ENCODE measurements at regions not wholly inside any gene's neighbourhood (a gene's known extent, or its start where the extent isn't known, plus 50 kb on each side); places are given as distances from the start of the nearest gene placed in this dataset.

GRCh38 chr4:165743422-165743821 is 129.6 kb upstream of the TLL1 start:
- H3K4me3 ChIP-seq: no peak overlapping the region
- DNase-seq: no peak
- H3K4me1 ChIP-seq: no peaks in the 10 kb centered on the region
- TF ChIP-seq POLR2A (IDR thresholded peaks at IDR 0.05): no peak
- TF ChIP-seq EP300 (IDR thresholded peaks at IDR 0.05; ENCODE audit: low read depth): no peak
- no peak for TF ChIP-seq POLR2AphosphoS5 (IDR thresholded peaks at IDR 0.05)
- no peak for TF ChIP-seq CTCF (IDR thresholded peaks at IDR 0.05)
- intact Hi-C loops (cut with DNase I; ENCODE audit: low total_unique reads) (no loop called here), in situ Hi-C loops (cut with MboI; ENCODE audit: low pct_ligation_motif_present in 1 of 4, low pct_unique_long_range_greater_than_20kb in 1 of 4, low sequenced_read_pairs in 3 of 4) (no loop called here)
- no peak overlapping the region for H3K27ac ChIP-seq
- H3K27me3 ChIP-seq: no peaks in the 10 kb centered on the region
- WGBS, 2 donors (ENCODE audit: low coverage in 1 of 2): 86 to 89% methylated on average over 3 of the region's 3 CpGs
- H3K9me3 ChIP-seq: no peaks in the 10 kb centered on the region
- H3K36me3 ChIP-seq: no peaks in the 10 kb centered on the region

GRCh38 chr4:165744370-165744769 is 128.7 kb upstream of the TLL1 start:
- H3K9me3 ChIP-seq: no peaks in the 10 kb centered on the region
- no peaks in the 10 kb centered on the region for H3K36me3 ChIP-seq
- in situ Hi-C loops (cut with MboI; ENCODE audit: low pct_ligation_motif_present in 1 of 4, low pct_unique_long_range_greater_than_20kb in 1 of 4, low sequenced_read_pairs in 3 of 4) (no loop called here), intact Hi-C loops (cut with DNase I; ENCODE audit: low total_unique reads) (no loop called here)
- TF ChIP-seq POLR2AphosphoS5 (IDR thresholded peaks at IDR 0.05) (no peak), POLR2A (IDR thresholded peaks at IDR 0.05) (no peak), CTCF (IDR thresholded peaks at IDR 0.05) (no peak), EP300 (IDR thresholded peaks at IDR 0.05; ENCODE audit: low read depth) (no peak)
- WGBS, 2 donors (ENCODE audit: low coverage in 1 of 2): 89 to 94% methylated on average over 1 of the region's 1 CpG
- no peak overlapping the region for H3K4me3 ChIP-seq
- H3K4me1 ChIP-seq: no peaks in the 10 kb centered on the region
- no peaks in the 10 kb centered on the region for H3K27me3 ChIP-seq
- no peak for DNase-seq
- H3K27ac ChIP-seq: no peak overlapping the region

- WGBS, 2 donors (ENCODE audit: low coverage in 1 of 2): 32 to 42% methylated on average over 1 of the region's 1 CpG
- Histone ChIP-seq H3K27me3 (no peaks in the 10 kb centered on the region), H3K9me3 (no peaks in the 10 kb centered on the region), H3K4me1 (no peaks in the 10 kb centered on the region), H3K27ac (no peak overlapping the region), H3K36me3 (no peaks in the 10 kb centered on the region), H3K4me3 (no peak overlapping the region)
- no peak for TF ChIP-seq CTCF (IDR thresholded peaks at IDR 0.05)
- no peak for TF ChIP-seq POLR2AphosphoS5 (IDR thresholded peaks at IDR 0.05)
- TF ChIP-seq EP300 (IDR thresholded peaks at IDR 0.05; ENCODE audit: low read depth): no peak
- TF ChIP-seq POLR2A (IDR thresholded peaks at IDR 0.05): no peak
- in situ Hi-C loops (cut with MboI; ENCODE audit: low pct_ligation_motif_present in 1 of 4, low pct_unique_long_range_greater_than_20kb in 1 of 4, low sequenced_read_pairs in 3 of 4): no loop called here
- no peak for DNase-seq
- intact Hi-C loops (cut with DNase I; ENCODE audit: low total_unique reads): no loop called here
Measured at GRCh38 chr4:165748321-165748720, 124.7 kb upstream of the TLL1 start.

GRCh38 chr4:165751882-165752281 is 121.2 kb upstream of the TLL1 start:
- intact Hi-C loops (cut with DNase I; ENCODE audit: low total_unique reads): no loop called here
- no peak for TF ChIP-seq EP300 (IDR thresholded peaks at IDR 0.05; ENCODE audit: low read depth)
- no peak for TF ChIP-seq CTCF (IDR thresholded peaks at IDR 0.05)
- no peak for TF ChIP-seq POLR2A (IDR thresholded peaks at IDR 0.05)
- TF ChIP-seq POLR2AphosphoS5 (IDR thresholded peaks at IDR 0.05): no peak
- no peaks in the 10 kb centered on the region for H3K36me3 ChIP-seq
- 44% methylated on average over 4 of the region's 4 CpGs; no CpG with 5 or more reads in 1 of the 2 donors for WGBS, 2 donors (ENCODE audit: low coverage in 1 of 2)
- H3K4me3 ChIP-seq: no peak overlapping the region
- in situ Hi-C loops (cut with MboI; ENCODE audit: low pct_ligation_motif_present in 1 of 4, low pct_unique_long_range_greater_than_20kb in 1 of 4, low sequenced_read_pairs in 3 of 4): no loop called here
- H3K9me3 ChIP-seq: no peaks in the 10 kb centered on the region
- H3K27me3 ChIP-seq: no peaks in the 10 kb centered on the region
- no peaks in the 10 kb centered on the region for H3K4me1 ChIP-seq
- no peak overlapping the region for H3K27ac ChIP-seq
- no peak for DNase-seq

Measured in transverse colon (tissue), 4 donors.